Stimulated activated CD4-positive, alpha-beta T cell treated with anti-CD3 and anti-CD28 coated beads, Interleukin-4, amount 100 ng/mL, for 48 hours (primary cell): ENCODE measurements at regions not wholly inside any gene's neighbourhood (a gene's known extent, or its start where the extent isn't known, plus 50 kb on each side); places are given as distances from the start of the nearest gene placed in this dataset.
A peak's percentile ranks its signal among the peaks of the same experiment; 100 is the strongest.
"Not testable (repeated sequence)": the region's sequence is repeated elsewhere in the genome, so short reads cannot be mapped to it uniquely, and the experiment has no call there.

Experiments used
- DNase-seq, 2 donors: peaks; one replicate each; pipeline ENCODE4 v3.0.0-alpha.2; 2020; ENCODE audit warnings: low read depth in 2 of 2

DNA sequence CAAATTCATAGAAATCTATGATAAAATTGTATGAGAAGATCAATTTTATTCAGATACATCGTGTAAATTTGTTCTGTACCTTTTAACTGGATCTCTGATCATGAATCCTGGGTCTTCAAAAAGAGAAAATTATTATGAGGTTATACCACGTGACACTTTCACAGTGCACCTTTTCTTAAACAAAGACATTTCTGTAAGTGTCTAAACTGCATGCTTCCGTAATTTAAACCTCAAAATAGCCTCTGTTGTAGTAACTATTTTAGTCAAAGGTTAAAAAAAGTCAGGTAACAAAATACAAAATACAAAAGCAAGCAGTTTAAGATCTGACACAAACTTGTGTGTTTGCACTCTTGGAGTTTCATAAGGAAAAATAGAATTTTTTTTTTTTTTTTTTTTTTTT, 171.3 kb downstream of the SPIN4 start:
- DNase-seq = not testable (repeated sequence)

DNA sequence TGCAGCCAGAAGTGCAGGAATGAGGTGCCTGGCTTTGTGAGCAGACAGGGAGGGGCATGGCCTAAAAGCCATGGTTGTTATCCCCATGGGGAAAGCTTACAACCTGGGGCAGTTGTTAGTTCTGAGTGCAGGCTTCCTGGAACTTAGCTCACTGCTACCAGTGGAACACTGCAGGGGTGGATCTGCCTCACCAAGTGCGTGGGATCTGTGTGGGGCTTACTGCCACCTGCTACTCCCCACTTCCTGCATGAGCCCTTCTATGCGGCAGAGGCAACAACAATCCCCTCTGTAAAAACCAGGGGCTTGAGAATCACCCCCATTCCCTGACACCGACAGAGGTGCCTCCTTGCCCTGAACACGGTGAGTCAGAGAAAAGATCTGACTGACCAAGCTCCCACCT, 174.6 kb downstream of the SPIN4 start:
- not testable (repeated sequence) for DNase-seq

DNA sequence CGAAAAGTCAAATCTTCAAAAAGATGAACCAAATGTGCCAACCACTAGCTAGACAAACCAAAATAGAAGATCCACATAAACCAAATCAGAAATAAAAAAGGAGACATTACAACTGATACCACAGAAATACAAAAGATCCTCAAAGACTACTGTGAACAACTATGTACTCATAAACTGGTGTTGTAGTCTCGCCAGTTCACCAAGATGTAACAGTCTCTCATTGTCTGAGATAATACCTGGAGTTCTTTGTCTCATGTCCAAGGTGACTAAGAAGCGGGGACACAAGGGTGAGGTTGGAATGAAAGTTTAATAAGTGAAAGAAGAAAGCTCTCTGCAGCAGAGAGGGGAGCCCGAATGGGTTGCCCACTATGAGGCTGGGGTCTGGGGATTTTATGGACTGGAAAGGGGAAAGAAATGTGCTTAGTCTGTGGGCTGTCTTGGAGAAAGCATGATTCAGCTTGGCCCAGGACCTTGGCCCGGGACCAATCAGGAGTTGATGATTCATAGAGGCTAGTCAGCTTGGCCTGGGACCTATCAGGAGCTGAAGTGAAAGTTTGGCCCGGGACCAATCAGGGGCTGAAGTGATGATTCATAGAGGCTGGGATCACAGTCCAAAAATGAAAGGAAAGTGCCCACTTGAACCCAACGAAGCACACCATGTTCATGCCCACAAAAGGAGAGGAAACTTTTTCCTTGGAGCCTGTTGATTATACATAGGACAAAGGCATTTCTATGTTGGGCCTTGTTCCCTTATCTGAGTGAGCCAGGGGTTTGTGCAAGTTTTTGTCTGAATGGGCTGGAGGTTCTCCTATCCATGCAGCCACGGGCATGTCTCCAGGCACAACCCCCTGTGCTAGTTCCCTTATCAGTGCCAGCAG, 177.1 kb downstream of the SPIN4 start:
- DNase-seq = not testable (repeated sequence)

DNA sequence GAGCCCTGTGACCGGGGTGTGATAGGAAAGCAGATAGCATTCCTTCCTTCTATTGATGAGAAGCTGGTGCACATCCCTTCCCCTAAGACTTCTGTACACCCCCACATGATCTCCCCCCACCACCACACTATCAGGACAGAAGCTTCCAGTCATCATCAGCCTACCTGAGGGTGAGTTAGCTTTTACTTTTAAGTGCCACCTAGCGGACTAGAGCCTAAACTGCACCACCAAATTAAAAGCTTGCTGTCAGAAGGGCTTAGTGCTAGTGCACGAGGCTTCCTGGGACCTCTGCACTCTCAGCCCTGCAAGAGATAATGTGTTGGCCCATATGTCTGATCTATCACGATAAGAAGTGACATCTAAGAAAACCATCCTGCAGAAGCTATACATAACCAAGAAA, 181.7 kb downstream of the SPIN4 start:
- not testable (repeated sequence) for DNase-seq

DNA sequence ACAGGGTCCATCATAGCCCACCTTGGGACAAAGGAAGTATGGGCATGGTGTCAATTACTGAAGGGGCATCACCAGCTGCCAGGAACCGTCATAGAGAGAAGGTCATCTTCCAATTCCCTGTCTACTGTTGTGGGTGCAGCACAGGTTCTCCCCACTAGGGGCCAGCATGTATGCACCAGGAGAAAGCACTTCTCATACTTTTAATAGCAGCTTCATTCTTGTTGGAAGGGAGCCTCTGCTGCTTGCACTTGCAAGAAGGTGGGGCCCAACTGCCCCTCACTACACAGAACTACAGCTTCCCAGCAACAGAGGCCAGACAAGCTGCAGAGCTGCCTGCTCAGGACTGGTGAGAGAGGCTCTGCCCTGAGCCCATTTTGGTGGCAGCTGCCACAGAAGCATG, 182.2 kb downstream of the SPIN4 start:
- not testable (repeated sequence) for DNase-seq

DNA sequence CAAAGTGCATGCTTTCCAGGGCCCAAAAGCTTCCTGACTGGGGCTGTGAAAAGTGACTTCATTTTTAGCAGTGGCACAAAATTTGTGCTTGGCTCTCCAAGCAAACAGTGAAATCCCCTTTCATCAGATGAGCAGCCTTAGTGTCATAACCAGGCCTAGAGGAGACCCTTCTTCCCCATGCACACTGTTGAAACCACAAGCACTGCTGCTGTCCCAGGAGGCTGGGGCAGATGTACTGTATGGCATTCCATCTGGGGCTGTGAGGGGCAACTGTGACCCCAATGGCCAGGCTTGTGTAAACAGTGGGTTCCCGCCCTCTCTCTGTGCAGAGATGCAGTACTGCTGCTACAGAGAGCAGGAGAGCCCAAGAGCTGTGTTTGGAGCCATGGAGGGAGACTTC, 184.1 kb downstream of the SPIN4 start:
- not testable (repeated sequence) for DNase-seq

DNA sequence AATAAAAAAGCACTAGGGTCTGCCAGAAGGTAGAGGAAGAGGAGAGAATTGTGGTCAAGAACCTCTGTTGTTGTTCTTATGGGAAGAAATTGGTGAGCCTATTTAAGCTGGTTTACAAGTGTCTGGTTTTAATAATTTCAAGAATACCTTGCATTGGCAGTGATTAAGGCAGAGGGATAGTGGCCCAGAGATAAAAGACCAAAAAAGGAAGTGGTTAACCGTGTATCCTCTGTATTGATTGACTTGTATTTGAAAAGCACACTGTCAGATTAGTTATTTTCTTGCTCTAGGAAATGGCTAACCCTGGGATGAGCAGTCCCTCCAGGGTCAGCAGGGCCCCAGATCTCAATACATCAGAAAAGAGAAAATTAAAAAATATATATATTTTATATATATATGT, 190.1 kb downstream of the SPIN4 start:
- not testable (repeated sequence) for DNase-seq

DNA sequence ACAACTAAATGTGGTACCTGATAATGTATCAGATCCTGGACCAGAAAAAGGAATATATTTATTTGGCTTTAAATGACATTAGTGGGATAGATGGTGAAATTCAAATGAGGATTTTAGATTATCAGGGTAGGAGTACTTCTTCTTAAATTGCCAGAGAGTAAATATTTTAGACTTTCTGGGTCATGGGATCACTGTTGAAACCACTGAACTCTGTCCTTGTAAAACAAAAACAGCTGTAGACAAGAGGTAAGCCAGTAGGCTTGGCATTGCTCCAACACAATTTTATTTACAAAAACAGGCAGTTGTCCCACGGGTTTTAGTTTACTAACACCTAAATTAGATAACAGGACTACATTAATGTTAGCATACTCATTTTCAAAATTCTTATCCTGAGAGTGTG, 190.8 kb downstream of the SPIN4 start:
- not testable (repeated sequence) for DNase-seq

DNA sequence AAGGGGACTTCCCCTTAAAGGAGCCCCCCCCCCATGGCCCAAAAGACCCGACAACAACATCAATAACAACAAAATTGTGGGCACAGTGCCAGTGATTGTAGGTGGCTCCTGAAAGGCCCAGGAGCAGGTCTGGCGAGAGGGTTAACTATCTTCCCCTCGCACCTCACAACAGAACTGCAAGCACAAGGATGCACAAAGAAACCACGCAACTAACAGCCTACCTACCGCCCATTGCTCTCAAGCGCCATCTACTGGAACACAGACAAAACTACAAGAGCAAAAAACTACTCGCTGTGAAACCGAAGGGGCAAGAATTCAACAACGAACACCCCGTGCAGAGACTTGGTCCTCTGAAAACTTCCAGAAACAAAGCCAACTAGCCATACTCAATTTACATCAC, 205.6 kb downstream of the SPIN4 start:
- DNase-seq = not testable (repeated sequence)

DNA sequence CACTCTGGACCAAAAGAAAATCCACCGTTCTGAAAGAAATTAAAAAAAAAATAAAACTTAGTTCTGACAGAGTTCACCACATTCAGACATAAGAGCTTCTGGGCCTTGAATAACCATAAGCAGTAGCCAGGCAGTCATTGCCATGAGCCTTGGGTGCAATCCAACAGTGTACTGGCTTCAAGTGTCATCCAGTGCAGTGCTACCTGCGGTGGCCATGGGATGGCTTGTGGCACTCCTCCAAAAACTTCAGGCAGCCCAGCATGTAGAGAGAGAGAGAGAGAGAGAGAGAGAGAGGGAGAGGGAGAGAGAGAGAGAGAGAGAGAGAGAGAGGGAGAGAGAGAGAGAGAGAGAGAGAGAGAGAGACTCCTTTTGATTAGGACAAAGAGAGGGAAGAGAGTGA, 208.5 kb downstream of the SPIN4 start:
- DNase-seq = not testable (repeated sequence)

DNA sequence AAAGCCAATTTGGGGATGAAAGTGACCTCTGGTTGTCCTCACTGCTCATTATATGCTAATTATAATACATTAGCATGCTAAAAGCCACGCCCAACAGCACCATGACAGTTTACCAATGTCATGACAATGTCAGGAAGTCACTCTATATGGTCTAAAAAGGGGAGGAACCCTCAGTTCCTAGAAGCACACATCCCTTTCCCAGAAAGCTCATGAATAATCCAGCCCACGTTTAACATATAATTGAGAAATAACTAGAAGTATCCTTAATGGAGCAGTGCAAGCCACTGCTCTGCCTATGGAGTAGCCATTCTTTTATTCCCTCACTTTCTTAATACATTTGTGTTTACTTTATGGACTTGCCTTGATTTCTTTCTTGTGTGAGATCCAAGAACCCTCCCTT, 215.3 kb downstream of the SPIN4 start:
- not testable (repeated sequence) for DNase-seq

DNA sequence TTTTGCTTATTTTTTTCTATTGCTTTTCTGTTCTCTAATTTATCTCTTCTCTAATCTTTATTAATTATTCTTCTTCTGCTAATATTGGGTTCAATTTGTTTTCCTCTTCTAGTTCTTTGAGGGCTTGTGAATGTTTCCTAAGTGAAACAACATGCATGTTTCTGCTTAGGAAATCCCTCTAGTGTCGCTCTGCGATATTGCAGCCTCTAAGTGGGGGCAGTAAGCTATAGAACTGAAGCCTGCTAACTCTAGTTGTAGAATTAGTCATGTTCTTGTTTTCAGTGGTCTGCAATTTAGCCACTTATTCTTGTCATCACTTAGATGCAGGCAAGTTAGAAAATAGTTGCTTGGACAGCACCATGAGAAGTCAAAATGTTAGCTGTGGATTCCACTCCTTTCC, 222.6 kb downstream of the SPIN4 start:
- peak in 1 of 2 donors; percentile 1 for DNase-seq

DNA sequence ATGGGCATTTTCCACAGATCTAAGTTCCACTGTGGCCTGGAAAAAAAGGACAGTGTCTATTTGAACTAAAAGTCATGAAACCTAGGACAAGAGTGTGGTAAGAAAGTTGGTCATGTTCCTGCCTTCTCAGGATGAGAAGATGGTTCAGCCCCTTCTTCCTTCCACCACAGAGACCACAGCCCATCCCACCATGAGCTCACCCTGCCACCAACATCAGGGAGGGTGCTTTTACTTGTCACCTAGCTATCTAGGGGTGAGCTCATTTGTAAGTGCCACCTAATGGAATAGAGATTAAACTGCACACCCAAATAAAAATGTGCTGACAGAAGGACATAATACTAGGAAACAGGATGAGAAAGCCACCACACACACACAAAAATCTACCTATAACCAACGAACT, 235.9 kb downstream of the SPIN4 start:
- no peak for DNase-seq

DNA sequence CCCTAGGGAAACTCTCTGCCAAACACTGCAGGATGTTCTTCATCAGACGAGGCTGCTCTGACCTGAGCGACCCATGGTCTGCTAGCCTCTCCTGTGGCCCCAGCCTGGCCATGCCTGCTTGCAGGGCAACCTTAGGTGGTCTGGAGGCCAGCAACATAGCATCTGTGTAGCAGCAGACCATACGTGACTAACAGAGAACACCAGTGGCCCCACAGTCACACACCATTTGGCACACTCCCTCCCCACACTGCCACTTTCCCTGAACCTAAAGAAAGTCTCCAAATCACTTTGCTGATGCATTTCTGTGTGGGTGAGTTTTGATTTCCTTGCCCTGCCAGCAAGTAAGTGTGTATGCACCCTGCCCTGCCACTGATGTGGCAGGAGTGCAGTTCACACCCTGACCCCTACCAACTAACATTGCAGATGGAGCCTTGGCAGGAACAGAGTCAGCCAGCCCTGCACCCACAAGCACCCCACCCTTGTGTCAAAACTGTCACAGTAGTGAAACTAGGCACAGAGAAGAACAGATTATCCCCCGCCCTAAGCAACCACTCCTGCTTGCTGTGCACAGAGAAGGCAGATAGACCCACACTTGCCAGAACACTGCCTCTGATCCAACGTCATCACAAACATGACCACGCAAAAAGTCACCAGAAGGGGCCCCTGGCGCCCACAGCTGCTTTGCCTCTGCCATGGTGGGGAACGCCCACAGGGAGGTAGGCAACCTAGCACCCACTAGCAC, 249.1 kb downstream of the SPIN4 start:
- no peak for DNase-seq

DNA sequence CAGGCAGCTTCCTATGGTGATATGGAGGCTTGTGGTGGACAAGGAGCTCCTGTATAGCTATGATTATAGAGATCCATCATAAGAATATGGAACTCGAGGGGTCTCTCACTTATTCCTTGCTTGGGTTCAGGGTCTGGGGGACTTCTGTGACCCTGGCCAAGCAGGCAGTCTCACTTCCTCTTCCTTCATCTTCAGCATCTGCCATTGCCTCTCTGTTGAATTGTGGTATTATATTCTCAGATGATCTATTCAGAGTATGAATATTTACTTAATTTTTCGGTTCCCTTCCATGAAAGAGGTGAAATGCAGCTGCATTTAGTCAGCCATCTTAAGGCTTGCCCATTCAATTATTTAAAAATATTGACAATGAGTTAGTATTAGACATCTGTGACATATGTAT, 292.9 kb downstream of the SPIN4 start:
- no peak for DNase-seq

DNA sequence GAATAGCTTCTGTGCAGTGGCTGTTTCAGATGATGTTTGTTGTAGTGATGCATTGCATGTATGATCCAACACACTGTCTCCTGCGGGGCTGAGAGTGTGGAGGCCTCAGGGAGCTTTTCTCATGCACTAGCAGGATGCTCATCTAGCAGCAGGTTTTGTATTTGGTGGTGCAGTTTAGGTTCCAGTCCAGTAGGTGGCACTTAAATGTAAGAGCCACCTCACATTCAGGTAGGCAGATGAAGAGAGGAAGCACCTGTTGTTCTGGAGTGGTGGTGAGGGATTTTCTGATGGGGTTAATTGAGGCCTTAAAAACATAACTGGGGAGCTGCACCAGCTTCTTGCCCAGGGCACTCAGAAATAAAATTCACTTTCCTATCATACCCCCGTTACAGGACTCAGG, 300.9 kb downstream of the SPIN4 start:
- no peak for DNase-seq

DNA sequence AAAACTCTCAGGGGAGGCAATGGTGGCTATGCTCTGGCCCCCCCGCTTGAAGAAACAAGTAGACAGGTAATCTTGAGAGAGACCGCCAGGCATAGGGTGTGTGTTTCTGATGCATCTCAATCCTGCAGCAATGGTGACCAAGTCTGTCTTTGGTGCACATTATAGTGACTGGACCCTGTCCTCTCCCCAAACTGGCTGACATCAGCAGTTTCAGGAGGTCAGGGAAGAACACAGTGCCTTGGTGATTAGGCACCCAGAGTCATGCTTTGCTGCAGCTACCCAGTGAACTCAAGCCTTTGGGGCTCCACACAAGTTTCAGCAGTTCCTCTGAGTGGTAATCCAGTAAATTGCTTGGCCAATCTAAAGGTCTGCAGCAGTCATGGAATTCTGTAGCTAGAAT, 318.3 kb downstream of the SPIN4 start:
- DNase-seq = no peak

DNA sequence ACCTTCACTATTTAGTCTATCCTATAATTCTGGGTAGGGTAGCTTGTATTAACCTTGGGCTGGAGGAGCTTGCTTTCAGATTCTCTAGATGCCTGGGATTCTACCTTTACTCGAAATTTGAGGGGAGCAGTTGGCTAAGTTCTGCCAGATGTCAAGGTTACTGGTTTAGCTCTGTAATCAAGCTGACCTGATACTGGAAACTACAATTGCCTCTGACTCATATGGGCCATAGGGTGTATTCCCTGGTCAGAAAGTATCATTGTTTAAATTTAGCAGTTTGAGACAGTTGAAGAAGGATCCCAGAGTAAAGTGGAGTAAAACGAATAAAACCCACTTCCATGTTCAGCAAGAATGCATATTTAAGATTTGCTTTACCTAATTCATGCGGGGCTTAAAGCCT, 337.6 kb downstream of the SPIN4 start:
- no peak for DNase-seq

DNA sequence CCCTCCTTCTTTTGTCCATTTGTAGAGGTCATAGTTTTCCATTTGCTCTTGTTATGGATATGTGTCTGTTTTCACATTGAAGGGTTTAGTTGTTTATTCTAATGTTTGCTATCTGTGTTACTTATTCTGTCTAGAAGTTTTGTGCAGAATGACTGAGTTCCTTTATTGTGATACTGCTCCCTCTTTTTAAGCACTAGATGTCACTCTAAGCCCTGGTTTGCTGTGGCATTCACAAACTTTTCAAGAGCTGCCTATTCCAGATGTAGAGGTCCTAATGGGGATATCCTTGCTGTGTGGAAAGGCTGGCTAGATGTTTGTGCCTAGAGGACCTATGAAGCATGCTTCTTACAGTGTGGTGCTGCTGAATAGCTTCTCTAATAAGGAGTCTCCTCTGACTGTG, 338.6 kb downstream of the SPIN4 start:
- no peak for DNase-seq

DNA sequence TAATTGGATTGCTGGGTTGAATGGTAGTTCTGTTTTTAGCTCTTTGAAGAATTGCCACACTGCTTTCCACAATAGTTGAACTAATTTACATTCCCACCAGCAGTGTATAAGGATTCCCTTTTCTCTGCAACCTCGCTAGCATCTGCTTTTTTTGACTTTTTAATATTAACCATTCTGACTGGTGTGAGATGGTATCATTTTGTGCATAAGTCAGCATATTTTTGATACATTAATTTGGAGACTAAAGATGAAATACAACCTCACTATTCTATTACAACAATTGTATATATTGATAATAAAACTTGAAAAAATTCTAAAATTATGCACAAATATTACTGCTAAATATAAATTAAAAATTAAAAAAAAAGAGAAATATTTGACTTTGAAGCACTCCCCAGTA, 350.9 kb downstream of the SPIN4 start:
- not testable (repeated sequence) for DNase-seq
